ENCODE measurements at regions not wholly inside any gene's neighbourhood (a gene's known extent, or its start where the extent isn't known, plus 50 kb on each side); places are given as distances from the start of the nearest gene placed in this dataset.

GRCh38 chr12:75834591-75834990 is 197.0 kb downstream of the PHLDA1 start:
- TF ChIP-seq, protein P1, sequence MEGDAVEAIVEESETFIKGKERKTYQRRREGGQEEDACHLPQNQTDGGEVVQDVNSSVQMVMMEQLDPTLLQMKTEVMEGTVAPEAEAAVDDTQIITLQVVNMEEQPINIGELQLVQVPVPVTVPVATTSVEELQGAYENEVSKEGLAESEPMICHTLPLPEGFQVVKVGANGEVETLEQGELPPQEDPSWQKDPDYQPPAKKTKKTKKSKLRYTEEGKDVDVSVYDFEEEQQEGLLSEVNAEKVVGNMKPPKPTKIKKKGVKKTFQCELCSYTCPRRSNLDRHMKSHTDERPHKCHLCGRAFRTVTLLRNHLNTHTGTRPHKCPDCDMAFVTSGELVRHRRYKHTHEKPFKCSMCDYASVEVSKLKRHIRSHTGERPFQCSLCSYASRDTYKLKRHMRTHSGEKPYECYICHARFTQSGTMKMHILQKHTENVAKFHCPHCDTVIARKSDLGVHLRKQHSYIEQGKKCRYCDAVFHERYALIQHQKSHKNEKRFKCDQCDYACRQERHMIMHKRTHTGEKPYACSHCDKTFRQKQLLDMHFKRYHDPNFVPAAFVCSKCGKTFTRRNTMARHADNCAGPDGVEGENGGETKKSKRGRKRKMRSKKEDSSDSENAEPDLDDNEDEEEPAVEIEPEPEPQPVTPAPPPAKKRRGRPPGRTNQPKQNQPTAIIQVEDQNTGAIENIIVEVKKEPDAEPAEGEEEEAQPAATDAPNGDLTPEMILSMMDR (conservative IDR thresholded peaks at IDR 0.05 in 1 of 2, IDR thresholded peaks at IDR 0.05 in 1 of 2; ENCODE audit: low read depth in 1 of 2, low read length in 2 of 2) = no peak
- no peak for TF ChIP-seq EZH2 (IDR thresholded peaks at IDR 0.05; ENCODE audit: low read length, missing control alignments)
